CD14-positive monocyte (primary cell): ENCODE measurements at regions not wholly inside any gene's neighbourhood (a gene's known extent, or its start where the extent isn't known, plus 50 kb on each side); places are given as distances from the start of the nearest gene placed in this dataset.

Source experiments
- DNase-seq, 3 donors: peaks; one replicate each; pipeline ENCODE4 v3.0.0-alpha.2; 2011 to 2022
- H2AFZ ChIP-seq: 2 replicates; pipeline ENCODE4 v1.6.0; 2012; ENCODE audit warnings: mild to moderate bottlenecking, low read depth, low read length, inconsistent platforms; ENCODE audit not compliant: insufficient read depth, poor library complexity, severe bottlenecking
- H3K27ac ChIP-seq, 2 donors: 1 replicate in 1 of 2; 2 replicates in 1 of 2; pipeline ENCODE4 v1.5.1; 2012 to 2013; ENCODE audit warnings: low read length in 2 of 2, control low read depth in 1 of 2, inconsistent platforms in 1 of 2, low read depth in 1 of 2, mild to moderate bottlenecking in 1 of 2
- H3K27me3 ChIP-seq, 2 donors: one replicate each; pipeline versions ENCODE4 v1.6.0 to v1.6.1; 2011 to 2013; ENCODE audit warnings: low read length in 2 of 2; ENCODE audit not compliant: control insufficient read depth in 2 of 2, insufficient read depth in 2 of 2
- H3K36me3 ChIP-seq, 2 donors: replicated peaks in 1 of 2; 1 replicate in 1 of 2; 2 replicates in 1 of 2; pipeline versions ENCODE4 v1.5.1 to v1.6.1; 2012 to 2013; ENCODE audit warnings: low read length in 2 of 2, control low read depth in 1 of 2, inconsistent platforms in 1 of 2, mild to moderate bottlenecking in 1 of 2; ENCODE audit not compliant: insufficient read depth in 2 of 2, control insufficient read depth in 1 of 2
- H3K4me1 ChIP-seq, 2 donors: 1 replicate in 1 of 2; 2 replicates in 1 of 2; pipeline versions ENCODE4 v1.5.1 to v1.6.1; 2012 to 2013; ENCODE audit warnings: low read length in 2 of 2, control low read depth in 1 of 2, inconsistent platforms in 1 of 2, mild to moderate bottlenecking in 1 of 2, moderate library complexity in 1 of 2; ENCODE audit not compliant: insufficient read depth in 2 of 2, control insufficient read depth in 1 of 2
- H3K4me2 ChIP-seq: replicated peaks from 2 replicates; pipeline ENCODE3; 2012; ENCODE audit warnings: low read length, moderate library complexity, mild to moderate bottlenecking; ENCODE audit not compliant: poor library complexity, severe bottlenecking; ENCODE audit errors: extremely low read depth
- H3K4me3 ChIP-seq, 3 experiments: fragments of 200-600 bp in 1 of 3; sonication (generic) in 1 of 3; replicated peaks in 1 of 3; 1 replicate in 2 of 3; 2 replicates in 1 of 3; pipeline ENCODE4 v1.5.1; 2011 to 2013; ENCODE audit warnings: low read length in 3 of 3, mild to moderate bottlenecking in 3 of 3, control low read depth in 2 of 3, low read depth in 2 of 3, inconsistent platforms in 1 of 3, moderate library complexity in 1 of 3
- H3K79me2 ChIP-seq: 2 replicates; pipeline ENCODE4 v1.6.0; 2012; ENCODE audit warnings: mild to moderate bottlenecking, control low read depth, inconsistent platforms, low read length, moderate library complexity; ENCODE audit not compliant: insufficient read depth
- H3K9ac ChIP-seq: 2 replicates; pipeline ENCODE4 v1.6.0; 2017; ENCODE audit warnings: low read length, mild to moderate bottlenecking; ENCODE audit not compliant: insufficient read depth, poor library complexity, severe bottlenecking
- H3K9me3 ChIP-seq, 2 donors: replicated peaks in 1 of 2; 1 replicate in 1 of 2; 2 replicates in 1 of 2; pipeline versions ENCODE4 v1.5.1 to v1.6.1; 2012 to 2013; ENCODE audit warnings: low read length in 2 of 2, control low read depth in 1 of 2; ENCODE audit not compliant: control insufficient read depth in 1 of 2, insufficient read depth in 1 of 2
- H4K20me1 ChIP-seq: 2 replicates; pipeline ENCODE4 v1.6.0; 2012; ENCODE audit warnings: mild to moderate bottlenecking, low read length, control low read depth, moderate library complexity; ENCODE audit not compliant: insufficient read depth
- H3K27ac Mint-ChIP-seq, 7 donors: one replicate each; pipeline ENCODE4 v1.8.0; 2020; ENCODE audit warnings: mild to moderate bottlenecking in 7 of 7, mixed read lengths in 7 of 7, moderate library complexity in 6 of 7, inconsistent platforms in 2 of 7
- H3K27me3 Mint-ChIP-seq, 3 donors: one replicate each; pipeline ENCODE4 v1.8.0; 2021 to 2022; ENCODE audit warnings: low read depth in 3 of 3, mild to moderate bottlenecking in 3 of 3, mixed read lengths in 3 of 3, moderate library complexity in 3 of 3, inconsistent platforms in 1 of 3
- H3K36me3 Mint-ChIP-seq, 2 donors: one replicate each; pipeline ENCODE4 v1.8.0; 2020; ENCODE audit warnings: mixed read lengths in 2 of 2, inconsistent platforms in 1 of 2, mild to moderate bottlenecking in 1 of 2
- H3K4me1 Mint-ChIP-seq: one replicate; pipeline ENCODE4 v1.8.0; 2020; ENCODE audit warnings: mild to moderate bottlenecking, mixed read lengths
- H3K4me3 Mint-ChIP-seq, 2 donors: one replicate each; pipeline ENCODE4 v1.8.0; 2020; ENCODE audit warnings: mild to moderate bottlenecking in 2 of 2, mixed read lengths in 2 of 2, moderate library complexity in 1 of 2
- H3K9me3 Mint-ChIP-seq, 7 donors: one replicate each; pipeline ENCODE4 v1.8.0; 2020 to 2022; ENCODE audit warnings: mixed read lengths in 7 of 7, mild to moderate bottlenecking in 6 of 7, moderate library complexity in 6 of 7, inconsistent platforms in 2 of 7
- CTCF ChIP-seq: fragments of 200-600 bp; IDR thresholded peaks from one replicate; pipeline ENCODE4 v1.8.0; 2022; ENCODE audit warnings: antibody characterized with exemption, mild to moderate bottlenecking
- WGBS: methylation state at CpG from one replicate; pipeline ENCODE4 v1.1.5; 2013; ENCODE audit warnings: missing lambda C conversion rate; ENCODE audit not compliant: insufficient coverage; 5-methylcytosine and 5-hydroxymethylcytosine counted together
- intact Hi-C, 2 donors: fragments of 100-400 bp; cut with micrococcal nuclease; formaldehyde crosslinking; loops; one replicate each; pipeline versions ENCODE4 v1.15.0 to v1.15.1; 2023

GRCh38 chr6:47391675-47392074 is 82.0 kb upstream of the TNFRSF21 start:
- Histone ChIP-seq H3K79me2 (no peaks in the 10 kb centered on the region), H2AFZ (no peak overlapping the region), H3K4me3 (no peak overlapping the region), H4K20me1 (no peaks in the 10 kb centered on the region), H3K9me3 (peaks cover 10 to 12% of the 10 kb centered on the region in 2 donors), H3K9ac (no peak overlapping the region), H3K4me1 (no peaks in the 10 kb centered on the region), H3K27me3 (no peaks in the 10 kb centered on the region), H3K27ac (no peak overlapping the region), H3K36me3 (no peaks in the 10 kb centered on the region), H3K4me2 (no peak overlapping the region)
- H3K9me3 Mint-ChIP-seq: peaks cover 12 to 28% (median 17%) of the 10 kb centered on the region in 7 donors
- intact Hi-C loops: no loop called here
- H3K36me3 Mint-ChIP-seq: no peaks in the 10 kb centered on the region
- no peak overlapping the region for H3K27ac Mint-ChIP-seq
- no peak for DNase-seq
- no peaks in the 10 kb centered on the region for H3K4me1 Mint-ChIP-seq
- TF ChIP-seq CTCF: no peak
- H3K4me3 Mint-ChIP-seq: no peak overlapping the region
- H3K27me3 Mint-ChIP-seq: peaks cover 0 to 5% (median 2%) of the 10 kb centered on the region in 3 donors

DNA sequence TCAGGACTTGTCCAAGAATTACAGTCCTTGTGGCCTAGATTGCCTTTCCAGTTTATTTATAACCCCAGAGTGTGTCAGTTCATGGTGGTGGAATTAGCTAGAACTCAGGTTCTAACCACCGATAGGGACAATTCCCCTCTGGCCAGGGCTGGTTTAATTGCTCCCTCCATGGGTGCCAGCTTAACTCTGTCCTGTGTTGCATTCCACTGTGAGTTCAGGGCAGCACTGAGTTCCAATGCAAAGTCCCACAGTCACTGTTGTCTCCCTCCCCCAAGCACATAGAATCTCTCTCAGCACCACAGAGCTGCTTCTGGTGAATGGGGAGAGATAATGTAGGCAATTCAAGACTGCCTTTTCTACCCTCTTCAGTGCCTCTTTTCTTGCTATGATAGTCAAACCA is 82.5 kb upstream of the TNFRSF21 start:
- H3K9me3 Mint-ChIP-seq: peaks cover 12 to 27% (median 14%) of the 10 kb centered on the region in 7 donors
- no peak for DNase-seq
- TF ChIP-seq CTCF: no peak
- H3K27me3 ChIP-seq: no peaks in the 10 kb centered on the region
- H3K9me3 ChIP-seq: peaks cover 10 to 12% of the 10 kb centered on the region in 2 donors
- no peaks in the 10 kb centered on the region for H3K79me2 ChIP-seq
- intact Hi-C loops: no loop called here
- H3K4me2 ChIP-seq: no peak overlapping the region
- H3K27ac ChIP-seq: no peak overlapping the region
- peaks cover 0 to 5% (median 2%) of the 10 kb centered on the region in 3 donors for H3K27me3 Mint-ChIP-seq
- H3K4me1 ChIP-seq: no peaks in the 10 kb centered on the region
- H3K27ac Mint-ChIP-seq: no peak overlapping the region
- no peak overlapping the region for H3K9ac ChIP-seq
- no peak overlapping the region for H3K4me3 Mint-ChIP-seq
- no peak overlapping the region for H3K4me3 ChIP-seq
- no peaks in the 10 kb centered on the region for H3K36me3 Mint-ChIP-seq
- 100% methylated on average over 1 of the region's 1 CpG for WGBS
- no peaks in the 10 kb centered on the region for H4K20me1 ChIP-seq
- H2AFZ ChIP-seq: no peak overlapping the region
- no peaks in the 10 kb centered on the region for H3K36me3 ChIP-seq
- no peaks in the 10 kb centered on the region for H3K4me1 Mint-ChIP-seq
